H9 (cell line): ENCODE measurements at regions not wholly inside any gene's neighbourhood (a gene's known extent, or its start where the extent isn't known, plus 50 kb on each side); places are given as distances from the start of the nearest gene placed in this dataset.

Source experiments
- DNase-seq: peaks from one replicate; pipeline ENCODE4 v3.0.0-alpha.2; 2017
- H2AFZ ChIP-seq: one replicate; pipeline ENCODE4 v1.6.1; 2013; ENCODE audit warnings: mild to moderate bottlenecking, low read length, control low read depth, moderate library complexity
- H2AK5ac ChIP-seq: 2 replicates; pipeline ENCODE4 v1.6.1; 2013; ENCODE audit warnings: low read length, control low read depth, mixed read lengths; ENCODE audit not compliant: insufficient read length
- H2BK120ac ChIP-seq: one replicate; pipeline ENCODE4 v1.6.1; 2013; ENCODE audit warnings: low read depth, mild to moderate bottlenecking, low read length, control low read depth, inconsistent platforms; ENCODE audit not compliant: poor library complexity, severe bottlenecking
- H2BK12ac ChIP-seq: 2 replicates; pipeline ENCODE4 v1.6.1; 2013; ENCODE audit warnings: low read length, control low read depth, mixed read lengths, low read depth; ENCODE audit not compliant: insufficient read length
- H2BK15ac ChIP-seq: 2 replicates; pipeline ENCODE4 v1.6.1; 2013; ENCODE audit warnings: low read depth, low read length, control low read depth
- H2BK20ac ChIP-seq: one replicate; pipeline ENCODE4 v1.6.1; 2013; ENCODE audit warnings: low read depth, mild to moderate bottlenecking, low read length, control low read depth, inconsistent platforms; ENCODE audit not compliant: poor library complexity, severe bottlenecking
- H2BK5ac ChIP-seq: 2 replicates; pipeline ENCODE4 v1.6.1; 2013; ENCODE audit warnings: low read length, control low read depth, mixed read lengths; ENCODE audit not compliant: insufficient read length
- H3K14ac ChIP-seq: 2 replicates; pipeline ENCODE4 v1.6.1; 2013; ENCODE audit warnings: low read length, control low read depth; ENCODE audit not compliant: insufficient read depth
- H3K18ac ChIP-seq: 2 replicates; pipeline ENCODE4 v1.6.1; 2013; ENCODE audit warnings: low read depth, mild to moderate bottlenecking, mixed read lengths, low read length, control low read depth; ENCODE audit not compliant: insufficient read length
- H3K23ac ChIP-seq: 2 replicates; pipeline ENCODE4 v1.6.1; 2013; ENCODE audit warnings: low read length, control low read depth, mixed read lengths, low read depth; ENCODE audit not compliant: insufficient read length
- H3K23me2 ChIP-seq: 2 replicates; pipeline ENCODE4 v1.6.1; 2013; ENCODE audit warnings: low read depth, mild to moderate bottlenecking, mixed read lengths, low read length, control low read depth; ENCODE audit not compliant: insufficient read length, poor library complexity, severe bottlenecking
- H3K27ac ChIP-seq: 2 replicates; pipeline ENCODE4 v1.5.1; 2013; ENCODE audit warnings: low read length, control low read depth, mixed read lengths, low read depth; ENCODE audit not compliant: insufficient read length
- H3K27me3 ChIP-seq: 2 replicates; pipeline ENCODE4 v1.6.1; 2013; ENCODE audit warnings: low read length, control low read depth, inconsistent platforms; ENCODE audit not compliant: insufficient read depth
- H3K4ac ChIP-seq: 2 replicates; pipeline ENCODE4 v1.6.1; 2013; ENCODE audit warnings: low read depth, mild to moderate bottlenecking, control low read depth, inconsistent platforms, low read length, moderate library complexity
- H3K4me1 ChIP-seq: 2 replicates; pipeline ENCODE4 v1.6.1; 2013; ENCODE audit warnings: low read length, control low read depth, inconsistent platforms; ENCODE audit not compliant: insufficient read depth
- H3K4me2 ChIP-seq: 2 replicates; pipeline ENCODE4 v1.6.1; 2013; ENCODE audit warnings: low read length, control low read depth, mixed read lengths; ENCODE audit not compliant: insufficient read length, insufficient read depth
- H3K56ac ChIP-seq: 2 replicates; pipeline ENCODE4 v1.6.1; 2013; ENCODE audit warnings: low read depth, mild to moderate bottlenecking, mixed read lengths, low read length, control low read depth; ENCODE audit not compliant: insufficient read length
- H3K79me1 ChIP-seq: 2 replicates; pipeline ENCODE4 v1.6.1; 2013; ENCODE audit warnings: low read depth, mild to moderate bottlenecking, moderate library complexity, low read length, control low read depth, inconsistent platforms; ENCODE audit not compliant: insufficient read depth, poor library complexity, severe bottlenecking
- H3K79me2 ChIP-seq: 2 replicates; pipeline ENCODE4 v1.6.1; 2013; ENCODE audit warnings: low read length, control low read depth, inconsistent platforms; ENCODE audit not compliant: insufficient read depth
- H3K9ac ChIP-seq: 2 replicates; pipeline ENCODE4 v1.6.1; 2013; ENCODE audit warnings: low read length, control low read depth, mixed read lengths; ENCODE audit not compliant: insufficient read length; ENCODE audit errors: extremely low read depth
- H3K9me3 ChIP-seq: one replicate; pipeline ENCODE4 v1.6.1; 2013; ENCODE audit warnings: low read depth, low read length, inconsistent platforms; ENCODE audit not compliant: control insufficient read depth
- H3T11ph ChIP-seq: one replicate; pipeline ENCODE4 v1.6.1; 2013; ENCODE audit warnings: mild to moderate bottlenecking, low read length, control low read depth, inconsistent platforms
- H4K20me1 ChIP-seq: one replicate; pipeline ENCODE4 v1.6.1; 2013; ENCODE audit not compliant: control insufficient read depth, insufficient read length, insufficient read depth
- H4K5ac ChIP-seq: 2 replicates; pipeline ENCODE4 v1.6.1; 2013; ENCODE audit warnings: low read depth, mild to moderate bottlenecking, mixed read lengths, low read length, control low read depth; ENCODE audit not compliant: insufficient read length
- H4K8ac ChIP-seq: replicated peaks from 2 replicates; pipeline ENCODE4 v1.6.1; 2013; ENCODE audit warnings: low read length, control low read depth, mixed read lengths, low read depth; ENCODE audit not compliant: insufficient read length
- H4K91ac ChIP-seq: 2 replicates; pipeline ENCODE4 v1.6.1; 2013; ENCODE audit warnings: low read depth, mild to moderate bottlenecking, moderate library complexity, mixed read lengths, low read length, control low read depth; ENCODE audit not compliant: insufficient read length
- H3K27ac Mint-ChIP-seq, 3 experiments: 2 replicates in 2 of 3; 3 replicates in 1 of 3; pipeline ENCODE4 v1.8.0; 2020 to 2021; ENCODE audit warnings: mixed read lengths in 3 of 3, mild to moderate bottlenecking in 1 of 3, moderate library complexity in 1 of 3
- H3K27me3 Mint-ChIP-seq: 2 replicates; pipeline ENCODE4 v1.8.0; 2021; ENCODE audit warnings: low read depth, mild to moderate bottlenecking, moderate library complexity, mixed read lengths
- H3K36me3 Mint-ChIP-seq, 3 experiments: 2 replicates in 2 of 3; 3 replicates in 1 of 3; pipeline ENCODE4 v1.8.0; 2020 to 2021; ENCODE audit warnings: low read depth in 3 of 3, mixed read lengths in 3 of 3; ENCODE audit not compliant: insufficient read depth in 1 of 3
- H3K4me1 Mint-ChIP-seq, 2 experiments: 2 replicates each; pipeline ENCODE4 v1.8.0; 2020; ENCODE audit warnings: mixed read lengths in 2 of 2
- H3K4me3 Mint-ChIP-seq, 2 experiments: 2 replicates in 1 of 2; 3 replicates in 1 of 2; pipeline ENCODE4 v1.8.0; 2020 to 2021; ENCODE audit warnings: mild to moderate bottlenecking in 2 of 2, mixed read lengths in 2 of 2, moderate library complexity in 1 of 2
- H3K9me3 Mint-ChIP-seq, 2 experiments: 2 replicates in 1 of 2; 3 replicates in 1 of 2; pipeline ENCODE4 v1.8.0; 2020; ENCODE audit warnings: mild to moderate bottlenecking in 2 of 2, mixed read lengths in 2 of 2, moderate library complexity in 1 of 2
- WGBS: extraction: QIAGEN DNeasy Blood & Tissue Kit; methylation state at CpG from one replicate; pipeline ENCODE4 v1.1.7; 2013; ENCODE audit warnings: missing lambda C conversion rate, low lambda C conversion rate, mixed read lengths; ENCODE audit not compliant: insufficient read length; ENCODE audit errors: extremely low coverage; 5-methylcytosine and 5-hydroxymethylcytosine counted together
- TF ChIP-seq, protein P1 (sequence below): fragments of 200-600 bp; sonication (generic); conservative IDR thresholded peaks from 3 replicates; pipeline ENCODE4 v1.8.0; 2021; ENCODE audit warnings: antibody characterized with exemption, mild to moderate bottlenecking

DNA sequence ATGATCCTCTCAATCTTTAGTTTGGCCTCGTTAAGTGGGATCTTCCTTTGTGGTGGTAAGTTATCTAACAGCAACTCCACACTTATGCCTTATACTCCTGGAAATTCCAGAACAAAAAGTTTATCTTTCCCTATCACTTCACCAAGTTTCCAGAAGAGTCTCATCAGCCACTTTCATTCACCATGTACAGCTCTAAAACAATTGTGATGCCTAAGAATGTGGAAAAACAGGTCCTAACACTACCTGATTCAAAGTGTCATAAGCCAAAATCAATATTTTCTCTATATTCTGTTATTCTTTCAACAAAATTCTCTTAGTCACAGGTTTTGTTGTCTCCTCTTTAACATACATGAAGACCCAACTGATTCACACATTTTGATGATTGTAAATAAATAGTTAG, 342.4 kb upstream of the TYRP1 start:
- Histone ChIP-seq H2BK20ac (no peak overlapping the region), H4K8ac (no peak overlapping the region), H3K27ac (no peak overlapping the region), H3K56ac (no peak overlapping the region), H3K4me2 (no peak overlapping the region), H3K27me3 (no peaks in the 10 kb centered on the region), H3K23me2 (no peaks in the 10 kb centered on the region), H2AK5ac (no peak overlapping the region), H3K14ac (no peak overlapping the region), H3K9ac (no peak overlapping the region), H2BK15ac (no peak overlapping the region), H3K4me1 (no peaks in the 10 kb centered on the region), H2BK5ac (no peak overlapping the region), H4K20me1 (no peaks in the 10 kb centered on the region), H2BK120ac (no peak overlapping the region), H2BK12ac (no peak overlapping the region), H3K23ac (no peak overlapping the region), H3K79me1 (no peaks in the 10 kb centered on the region), H2AFZ (no peak overlapping the region), H4K91ac (no peak overlapping the region), H3K9me3 (no peaks in the 10 kb centered on the region), H4K5ac (no peak overlapping the region), H3K79me2 (no peaks in the 10 kb centered on the region), H3T11ph (no peak overlapping the region), H3K4ac (no peak overlapping the region), H3K18ac (no peak overlapping the region)
- no peaks in the 10 kb centered on the region for H3K36me3 Mint-ChIP-seq
- no peaks in the 10 kb centered on the region for H3K9me3 Mint-ChIP-seq
- no CpG with 5 or more reads among the region's 1 CpG for WGBS
- no peak for DNase-seq
- TF ChIP-seq, protein P1, sequence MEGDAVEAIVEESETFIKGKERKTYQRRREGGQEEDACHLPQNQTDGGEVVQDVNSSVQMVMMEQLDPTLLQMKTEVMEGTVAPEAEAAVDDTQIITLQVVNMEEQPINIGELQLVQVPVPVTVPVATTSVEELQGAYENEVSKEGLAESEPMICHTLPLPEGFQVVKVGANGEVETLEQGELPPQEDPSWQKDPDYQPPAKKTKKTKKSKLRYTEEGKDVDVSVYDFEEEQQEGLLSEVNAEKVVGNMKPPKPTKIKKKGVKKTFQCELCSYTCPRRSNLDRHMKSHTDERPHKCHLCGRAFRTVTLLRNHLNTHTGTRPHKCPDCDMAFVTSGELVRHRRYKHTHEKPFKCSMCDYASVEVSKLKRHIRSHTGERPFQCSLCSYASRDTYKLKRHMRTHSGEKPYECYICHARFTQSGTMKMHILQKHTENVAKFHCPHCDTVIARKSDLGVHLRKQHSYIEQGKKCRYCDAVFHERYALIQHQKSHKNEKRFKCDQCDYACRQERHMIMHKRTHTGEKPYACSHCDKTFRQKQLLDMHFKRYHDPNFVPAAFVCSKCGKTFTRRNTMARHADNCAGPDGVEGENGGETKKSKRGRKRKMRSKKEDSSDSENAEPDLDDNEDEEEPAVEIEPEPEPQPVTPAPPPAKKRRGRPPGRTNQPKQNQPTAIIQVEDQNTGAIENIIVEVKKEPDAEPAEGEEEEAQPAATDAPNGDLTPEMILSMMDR, result no peak
- no peak overlapping the region for H3K27ac Mint-ChIP-seq
- peaks cover 0 to 2% of the 10 kb centered on the region in 2 experiments; a peak in 1 of 4 replicates for H3K4me1 Mint-ChIP-seq
- no peak overlapping the region for H3K4me3 Mint-ChIP-seq
- no peaks in the 10 kb centered on the region for H3K27me3 Mint-ChIP-seq
